HL-60 (cell line): ENCODE measurements at regions not wholly inside any gene's neighbourhood (a gene's known extent, or its start where the extent isn't known, plus 50 kb on each side); places are given as distances from the start of the nearest gene placed in this dataset.

Experiments
- DNase-seq, 2 experiments: peaks; one replicate each; pipeline ENCODE4 v3.0.0-alpha.2; 2010 to 2020; ENCODE audit warnings: low read depth in 1 of 2, low spot score in 1 of 2
- H3K27ac ChIP-seq: fragments of 250-450 bp; sonication (Bioruptor Pico); replicated peaks from 2 replicates; pipeline ENCODE4 v1.5.1; 2020; ENCODE audit warnings: mild to moderate bottlenecking, moderate library complexity
- H3K27me3 ChIP-seq: fragments of 250-450 bp; sonication (Bioruptor Pico); 2 replicates; pipeline ENCODE4 v1.5.1; 2021; ENCODE audit warnings: mild to moderate bottlenecking, moderate library complexity; ENCODE audit not compliant: insufficient read depth, poor library complexity, severe bottlenecking
- H3K4me3 ChIP-seq: replicated peaks from 2 replicates; pipeline ENCODE4 v1.5.1; 2011; ENCODE audit warnings: mild to moderate bottlenecking, control low read depth, low read length; ENCODE audit not compliant: insufficient read depth
- CTCF ChIP-seq: IDR thresholded peaks from one replicate; pipeline ENCODE4 v1.5.1; 2011; ENCODE audit warnings: low read length, control low read depth, inconsistent platforms; ENCODE audit not compliant: insufficient read depth
- GABPA ChIP-seq: IDR thresholded peaks from 2 replicates; pipeline ENCODE4 v1.6.1; 2012; ENCODE audit warnings: low read depth
- POLR2AphosphoS5 ChIP-seq: IDR thresholded peaks from 2 replicates; pipeline ENCODE4 v1.6.1; 2012; ENCODE audit warnings: low read depth
- REST ChIP-seq: IDR thresholded peaks from 2 replicates; pipeline ENCODE4 v1.6.1; 2012; ENCODE audit warnings: low read depth; ENCODE audit not compliant: insufficient replicate concordance
- SPI1 ChIP-seq: IDR thresholded peaks from 2 replicates; pipeline ENCODE4 v1.6.1; 2012; ENCODE audit warnings: low read depth, mild to moderate bottlenecking, borderline replicate concordance

GRCh38 chr13:40096357-40096901 lies 441.0 kb downstream of the COG6 start:
- TF ChIP-seq CTCF (no peak), SPI1 (no peak), POLR2AphosphoS5 (no peak), REST (no peak), GABPA (no peak)
- no peak overlapping the region for H3K27ac ChIP-seq
- H3K27me3 ChIP-seq: peaks cover 5% of the 10 kb centered on the region
- no peak for DNase-seq
- H3K4me3 ChIP-seq: no peak overlapping the region

- Histone ChIP-seq H3K4me3 (no peak overlapping the region), H3K27ac (no peak overlapping the region), H3K27me3 (peaks cover 2% of the 10 kb centered on the region)
- no peak for DNase-seq
- TF ChIP-seq GABPA (no peak), POLR2AphosphoS5 (no peak), SPI1 (no peak), REST (no peak), CTCF (no peak)
These were observed 442.8 kb downstream of the COG6 start for GRCh38 chr13:40098246-40098645.

GRCh38 chr13:40101708-40102359 lies 446.4 kb downstream of the COG6 start:
- DNase-seq: no peak
- TF ChIP-seq POLR2AphosphoS5: no peak
- no peak overlapping the region for H3K4me3 ChIP-seq
- H3K27me3 ChIP-seq: peaks cover 5% of the 10 kb centered on the region
- no peak overlapping the region for H3K27ac ChIP-seq

- peaks cover 5% of the 10 kb centered on the region for H3K27me3 ChIP-seq
- no peak overlapping the region for H3K4me3 ChIP-seq
- H3K27ac ChIP-seq: no peak overlapping the region
These were observed 446.9 kb downstream of the COG6 start for GRCh38 chr13:40102360-40102727.

More at GRCh38 chr13:40102360-40102727, 446.9 kb downstream of the COG6 start:
- TF ChIP-seq REST: no peak
- TF ChIP-seq CTCF: no peak
- no peak for TF ChIP-seq SPI1
- TF ChIP-seq POLR2AphosphoS5: no peak
- TF ChIP-seq GABPA: no peak
- no peak for DNase-seq
